SK-N-SH (cell line): ENCODE measurements at regions not wholly inside any gene's neighbourhood (a gene's known extent, or its start where the extent isn't known, plus 50 kb on each side); places are given as distances from the start of the nearest gene placed in this dataset.

ENCODE experiments used
- CTCF ChIA-PET: fragments of 300-600, 350-600 bp; formaldehyde crosslinking; extraction: SDS; loops from one replicate; lab custom pipeline; 2021; lab: Yijun Ruan, JAX
- POLR2A ChIA-PET: fragments of 350-600 bp; sonication (Branson Sonifier 250); formaldehyde crosslinking; extraction: SDS; loops from one replicate; lab custom pipeline; 2020; ENCODE audit warnings: antibody characterized with exemption, inconsistent platforms; lab: Yijun Ruan, JAX
- DNase-seq: peaks from one replicate; pipeline ENCODE4 v3.0.0; 2012
- H2AFZ ChIP-seq: fragments of 200-600 bp; sonication (generic); 2 replicates; pipeline ENCODE4 v1.8.1; 2016; ENCODE audit warnings: antibody characterized with exemption, mild to moderate bottlenecking, low read depth
- H3F3A ChIP-seq: fragments of 200-600 bp; sonication (generic); replicated peaks from 2 replicates; pipeline ENCODE3; 2016; ENCODE audit warnings: antibody characterized with exemption, mild to moderate bottlenecking; ENCODE audit not compliant: insufficient read depth
- H3K27ac ChIP-seq, 2 experiments: fragments of 200-500 bp in 1 of 2; fragments of 200-600 bp in 1 of 2; sonication (Bioruptor generic) in 1 of 2; sonication (generic), shearing (Covaris generic) in 1 of 2; 2 replicates each; pipeline versions ENCODE4 v1.5.1 to v1.6.1; 2014 to 2016; ENCODE audit warnings: low read depth in 2 of 2, inconsistent platforms in 1 of 2, low read length in 1 of 2, mild to moderate bottlenecking in 1 of 2, mixed read lengths in 1 of 2
- H3K27me3 ChIP-seq: fragments of 200-600 bp; sonication (generic), shearing (Covaris generic); 2 replicates; pipeline ENCODE4 v1.6.1; 2016; ENCODE audit warnings: mixed run types; ENCODE audit not compliant: insufficient read depth
- H3K36me3 ChIP-seq, 2 experiments: fragments of 200-500 bp in 1 of 2; fragments of 200-600 bp in 1 of 2; sonication (Bioruptor generic) in 1 of 2; sonication (generic) in 1 of 2; replicated peaks in 1 of 2; 2 replicates each; pipeline versions ENCODE3 to v1.5.1; 2014 to 2016; ENCODE audit warnings: low read length in 1 of 2, mild to moderate bottlenecking in 1 of 2; ENCODE audit not compliant: insufficient read depth in 2 of 2, control insufficient read depth in 1 of 2
- H3K4me1 ChIP-seq, 2 experiments: fragments of 200-500 bp in 1 of 2; fragments of 200-600 bp in 1 of 2; sonication (Bioruptor generic) in 1 of 2; sonication (generic), shearing (Covaris generic) in 1 of 2; 2 replicates each; pipeline versions ENCODE4 v1.5.1 to v1.6.1; 2014 to 2016; ENCODE audit warnings: low read depth in 1 of 2, low read length in 1 of 2, mixed run types in 1 of 2; ENCODE audit not compliant: insufficient read depth in 2 of 2, control insufficient read depth in 1 of 2
- H3K4me2 ChIP-seq: fragments of 200-600 bp; sonication (generic), shearing (Covaris generic); 2 replicates; pipeline ENCODE4 v1.6.1; 2017; ENCODE audit warnings: mixed run types
- H3K4me3 ChIP-seq, 2 experiments: fragments of 200-500 bp in 1 of 2; fragments of 200-600 bp in 1 of 2; sonication (Bioruptor generic) in 1 of 2; sonication (generic), shearing (Covaris generic) in 1 of 2; 2 replicates each; pipeline versions ENCODE4 v1.5.1 to v1.8.1; 2014 to 2016; ENCODE audit warnings: low read depth in 2 of 2, inconsistent platforms in 1 of 2, low read length in 1 of 2, mild to moderate bottlenecking in 1 of 2, mixed read lengths in 1 of 2, moderate library complexity in 1 of 2
- H3K79me2 ChIP-seq: fragments of 200-600 bp; sonication (generic); 2 replicates; pipeline ENCODE4 v1.8.1; 2017; ENCODE audit warnings: mild to moderate bottlenecking; ENCODE audit not compliant: insufficient read depth
- H3K9ac ChIP-seq: fragments of 200-600 bp; sonication (generic); 2 replicates; pipeline ENCODE4 v1.6.1; 2017; ENCODE audit warnings: mixed run types
- H3K9me2 ChIP-seq: fragments of 200-600 bp; sonication (generic); 2 replicates; pipeline ENCODE4 v1.6.1; 2017; ENCODE audit warnings: mixed run types
- H3K9me3 ChIP-seq: fragments of 200-600 bp; sonication (generic); 2 replicates; pipeline ENCODE4 v1.6.1; 2017; ENCODE audit warnings: mixed run types, mild to moderate bottlenecking, moderate library complexity
- H4K20me1 ChIP-seq: fragments of 200-600 bp; sonication (generic); 2 replicates; pipeline ENCODE4 v1.6.1; 2017; ENCODE audit warnings: mild to moderate bottlenecking, mixed run types; ENCODE audit not compliant: insufficient read depth
- FOXJ3 ChIP-seq: sonication (generic); formaldehyde crosslinking; IDR thresholded peaks from 2 replicates; pipeline ENCODE4 v1.5.1; 2020; ENCODE audit warnings: mild to moderate bottlenecking, missing genetic modification reagents
- FOXM1 ChIP-seq: IDR thresholded peaks from 2 replicates; pipeline ENCODE4 v1.4.0; 2012; ENCODE audit warnings: low read depth, mild to moderate bottlenecking
- GATA2 ChIP-seq: sonication (generic); formaldehyde crosslinking; IDR thresholded peaks from 2 replicates; pipeline ENCODE4 v1.5.0; 2020; ENCODE audit warnings: mild to moderate bottlenecking, missing genetic modification reagents
- JUND ChIP-seq: IDR thresholded peaks from 2 replicates; pipeline ENCODE4 v1.4.0; 2012
- MXI1 ChIP-seq: IDR thresholded peaks from 2 replicates; pipeline ENCODE4 v1.6.1; 2012; ENCODE audit warnings: mild to moderate bottlenecking, low read depth, low read length, improper control_type of control experiment
- RAD21 ChIP-seq: IDR thresholded peaks from 2 replicates; pipeline ENCODE4 v1.6.1; 2012; ENCODE audit warnings: mild to moderate bottlenecking, low read length
- RCOR1 ChIP-seq: fragments of 150-350 bp; IDR thresholded peaks from 2 replicates; pipeline ENCODE4 v1.6.1; 2017; ENCODE audit warnings: antibody characterized with exemption, low read length
- RXRA ChIP-seq: IDR thresholded peaks from 2 replicates; pipeline ENCODE4 v1.4.0; 2012; ENCODE audit warnings: low read depth, mild to moderate bottlenecking, borderline replicate concordance
- SIN3A ChIP-seq: IDR thresholded peaks from 2 replicates; pipeline ENCODE4 v1.6.1; 2012; ENCODE audit warnings: low read depth, mild to moderate bottlenecking, low read length, moderate library complexity, borderline replicate concordance
- SMC3 ChIP-seq: IDR thresholded peaks from 2 replicates; pipeline ENCODE4 v1.6.1; 2012; ENCODE audit warnings: low read depth, low read length, improper control_type of control experiment
- YY1 ChIP-seq: IDR thresholded peaks from 2 replicates; pipeline ENCODE4 v1.4.0; 2012; ENCODE audit warnings: low read depth, mild to moderate bottlenecking
- WGBS: methylation state at CpG from one replicate; pipeline ENCODE4 v1.1.6; 2017; ENCODE audit warnings: low lambda C conversion rate; 5-methylcytosine and 5-hydroxymethylcytosine counted together
- TF ChIP-seq, protein P1 (sequence below): IDR thresholded peaks from 2 replicates; pipeline ENCODE4 v1.4.0; 2012; ENCODE audit warnings: low read depth, borderline replicate concordance
- TF ChIP-seq, protein P2 (sequence below): fragments of 150-350 bp; IDR thresholded peaks from 2 replicates; pipeline ENCODE4 v1.6.1; 2017; ENCODE audit warnings: antibody characterized with exemption, low read length, low read depth, borderline replicate concordance
- TF ChIP-seq, protein P3 (sequence below): IDR thresholded peaks from 2 replicates; pipeline ENCODE4; 2012

DNA sequence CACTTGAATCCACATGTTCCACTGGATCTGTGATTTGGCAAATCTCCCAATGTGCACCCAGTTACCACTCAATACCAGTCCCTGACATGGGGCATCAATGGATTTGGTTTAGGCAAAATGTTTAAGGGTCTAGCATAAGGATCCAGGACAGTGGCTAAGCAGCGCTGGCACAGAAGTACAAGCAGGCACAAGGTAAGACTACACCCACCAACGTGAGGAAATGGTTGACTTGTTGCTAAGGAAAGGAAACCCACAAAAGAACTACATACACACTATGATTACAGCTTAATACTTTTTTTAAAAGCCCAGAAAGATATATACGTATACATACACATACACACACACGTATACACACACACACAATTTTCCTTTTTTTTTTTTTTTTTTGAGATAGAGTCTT, 79.0 kb downstream of the DNAAF9 start:
- no peaks in the 10 kb centered on the region for H3K27me3 ChIP-seq
- no peaks in the 10 kb centered on the region for H3K79me2 ChIP-seq
- ChIA-PET CTCF (interaction anchor here (1.6 to 2.5 kb wide), 2 partner anchors 12 to 14 kb away, joined by 3 to 11 read pairs; no protein-coding TSS in a partner anchor), POLR2A (no interaction called here)
- no peaks in the 10 kb centered on the region for H3F3A ChIP-seq
- no peak for DNase-seq
- no peaks in the 10 kb centered on the region for H4K20me1 ChIP-seq
- TF ChIP-seq RXRA (no peak), RAD21 (no peak), GATA2 (CRISPR knock-in tag) (no peak), RCOR1 (no peak), JUND (no peak), FOXJ3 (CRISPR knock-in tag) (no peak), YY1 (no peak), FOXM1 (no peak), SIN3A (no peak), SMC3 (no peak)
- TF ChIP-seq, protein P1, sequence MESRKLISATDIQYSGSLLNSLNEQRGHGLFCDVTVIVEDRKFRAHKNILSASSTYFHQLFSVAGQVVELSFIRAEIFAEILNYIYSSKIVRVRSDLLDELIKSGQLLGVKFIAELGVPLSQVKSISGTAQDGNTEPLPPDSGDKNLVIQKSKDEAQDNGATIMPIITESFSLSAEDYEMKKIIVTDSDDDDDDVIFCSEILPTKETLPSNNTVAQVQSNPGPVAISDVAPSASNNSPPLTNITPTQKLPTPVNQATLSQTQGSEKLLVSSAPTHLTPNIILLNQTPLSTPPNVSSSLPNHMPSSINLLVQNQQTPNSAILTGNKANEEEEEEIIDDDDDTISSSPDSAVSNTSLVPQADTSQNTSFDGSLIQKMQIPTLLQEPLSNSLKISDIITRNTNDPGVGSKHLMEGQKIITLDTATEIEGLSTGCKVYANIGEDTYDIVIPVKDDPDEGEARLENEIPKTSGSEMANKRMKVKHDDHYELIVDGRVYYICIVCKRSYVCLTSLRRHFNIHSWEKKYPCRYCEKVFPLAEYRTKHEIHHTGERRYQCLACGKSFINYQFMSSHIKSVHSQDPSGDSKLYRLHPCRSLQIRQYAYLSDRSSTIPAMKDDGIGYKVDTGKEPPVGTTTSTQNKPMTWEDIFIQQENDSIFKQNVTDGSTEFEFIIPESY: no peak
- TF ChIP-seq, protein P2, sequence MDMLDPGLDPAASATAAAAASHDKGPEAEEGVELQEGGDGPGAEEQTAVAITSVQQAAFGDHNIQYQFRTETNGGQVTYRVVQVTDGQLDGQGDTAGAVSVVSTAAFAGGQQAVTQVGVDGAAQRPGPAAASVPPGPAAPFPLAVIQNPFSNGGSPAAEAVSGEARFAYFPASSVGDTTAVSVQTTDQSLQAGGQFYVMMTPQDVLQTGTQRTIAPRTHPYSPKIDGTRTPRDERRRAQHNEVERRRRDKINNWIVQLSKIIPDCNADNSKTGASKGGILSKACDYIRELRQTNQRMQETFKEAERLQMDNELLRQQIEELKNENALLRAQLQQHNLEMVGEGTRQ: no peak
- TF ChIP-seq, protein P3, sequence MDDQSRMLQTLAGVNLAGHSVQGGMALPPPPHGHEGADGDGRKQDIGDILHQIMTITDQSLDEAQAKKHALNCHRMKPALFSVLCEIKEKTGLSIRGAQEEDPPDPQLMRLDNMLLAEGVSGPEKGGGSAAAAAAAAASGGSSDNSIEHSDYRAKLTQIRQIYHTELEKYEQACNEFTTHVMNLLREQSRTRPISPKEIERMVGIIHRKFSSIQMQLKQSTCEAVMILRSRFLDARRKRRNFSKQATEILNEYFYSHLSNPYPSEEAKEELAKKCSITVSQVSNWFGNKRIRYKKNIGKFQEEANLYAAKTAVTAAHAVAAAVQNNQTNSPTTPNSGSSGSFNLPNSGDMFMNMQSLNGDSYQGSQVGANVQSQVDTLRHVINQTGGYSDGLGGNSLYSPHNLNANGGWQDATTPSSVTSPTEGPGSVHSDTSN: no peak
- no peak overlapping the region for H3K9ac ChIP-seq
- no peaks in the 10 kb centered on the region for H3K4me1 ChIP-seq
- no peak overlapping the region for H2AFZ ChIP-seq
- no peak overlapping the region for H3K4me3 ChIP-seq
- H3K27ac ChIP-seq: no peak overlapping the region
- 96% methylated on average over 4 of the region's 4 CpGs for WGBS
- H3K9me3 ChIP-seq: no peaks in the 10 kb centered on the region
- no peaks in the 10 kb centered on the region for H3K9me2 ChIP-seq
- peaks cover 28 to 34% of the 10 kb centered on the region in 2 experiments for H3K36me3 ChIP-seq
- no peak overlapping the region for H3K4me2 ChIP-seq

DNA sequence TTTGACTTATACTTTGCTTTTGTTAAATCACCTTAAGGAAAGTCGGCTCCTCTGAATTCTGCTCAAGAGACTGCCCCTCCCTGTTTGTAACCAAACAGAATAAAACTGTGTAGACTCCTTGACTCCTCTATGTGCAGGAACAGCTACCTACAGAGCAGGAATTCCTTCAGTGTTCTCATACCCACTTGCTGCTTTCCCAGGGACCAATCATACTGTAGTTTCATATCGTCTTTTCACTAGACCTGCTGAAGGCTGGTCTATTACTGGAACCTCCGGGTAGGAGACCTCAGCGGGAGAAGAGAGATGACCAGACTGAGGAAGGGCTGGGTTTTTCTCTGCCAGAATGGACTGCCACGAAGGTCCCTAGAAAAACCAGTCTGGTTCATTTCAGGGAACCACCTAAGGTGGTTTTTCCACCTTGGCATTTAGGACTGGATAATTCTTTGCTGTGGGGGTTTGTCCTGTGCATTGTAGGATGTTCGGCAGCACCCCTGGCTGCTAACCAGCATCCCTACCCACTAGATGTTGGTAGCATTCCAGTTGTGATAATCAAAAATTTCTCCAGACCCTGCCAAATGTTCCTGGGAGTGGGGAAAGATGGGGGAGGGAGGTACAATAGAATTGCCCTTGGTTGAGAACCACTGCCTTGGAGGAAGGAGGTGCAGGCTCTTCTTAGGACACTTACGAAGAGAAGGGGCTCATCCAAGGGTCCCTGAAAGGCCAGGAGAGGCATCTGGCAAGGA, 80.5 kb downstream of the DNAAF9 start:
- no peaks in the 10 kb centered on the region for H3K9me2 ChIP-seq

More for the DNA sequence above, 80.5 kb downstream of the DNAAF9 start:
- no peak overlapping the region for H2AFZ ChIP-seq
- no peaks in the 10 kb centered on the region for H3K4me1 ChIP-seq
- no peak for TF ChIP-seq MXI1
- H3K27ac ChIP-seq: no peak overlapping the region
- CTCF ChIA-PET: no interaction called here
- no peak overlapping the region for H3K4me2 ChIP-seq
- H4K20me1 ChIP-seq: no peaks in the 10 kb centered on the region
- POLR2A ChIA-PET: interaction anchor here (0.6 kb wide), 1 partner anchor 104 kb away, joined by 3 read pairs; no protein-coding TSS in a partner anchor
- no peak overlapping the region for H3K9ac ChIP-seq
- no peaks in the 10 kb centered on the region for H3F3A ChIP-seq
- no peak overlapping the region for H3K4me3 ChIP-seq
- no peak for DNase-seq
- H3K36me3 ChIP-seq: peaks cover 20 to 36% of the 10 kb centered on the region in 2 experiments
- no peaks in the 10 kb centered on the region for H3K79me2 ChIP-seq
- H3K27me3 ChIP-seq: no peaks in the 10 kb centered on the region
- WGBS: 78% methylated on average over 6 of the region's 7 CpGs
- no peaks in the 10 kb centered on the region for H3K9me3 ChIP-seq
